KG1 (cell line): ENCODE measurements at regions not wholly inside any gene's neighbourhood (a gene's known extent, or its start where the extent isn't known, plus 50 kb on each side); places are given as distances from the start of the nearest gene placed in this dataset.
A peak's percentile ranks its signal among the peaks of the same experiment; 100 is the strongest.
"Not testable (repeated sequence)": the region's sequence is repeated elsewhere in the genome, so short reads cannot be mapped to it uniquely, and the experiment has no call there.

Experiments used
- DNase-seq: peaks from one replicate; lab custom pipeline; 2025; lab: John Stamatoyannopoulos, UW

GRCh38 chr15:53212785-53213184 lies 422.6 kb upstream of the ONECUT1 start:
- DNase-seq, result no peak

GRCh38 chr15:53210653-53211052 lies 420.5 kb upstream of the ONECUT1 start:
- no peak for DNase-seq

- DNase-seq, result no peak
Observed at GRCh38 chr15:53209396-53210042, 419.4 kb upstream of the ONECUT1 start.

GRCh38 chr15:53208751-53209150 lies 418.6 kb upstream of the ONECUT1 start:
- DNase-seq, result no peak

- no peak for DNase-seq
Observed at GRCh38 chr15:53203454-53203853, 413.3 kb upstream of the ONECUT1 start.

GRCh38 chr15:53202876-53203275 lies 412.7 kb upstream of the ONECUT1 start:
- DNase-seq, result no peak

GRCh38 chr15:53197426-53197839 lies 407.3 kb upstream of the ONECUT1 start:
- DNase-seq, result peak; percentile 14

- DNase-seq, result no peak
Observed at GRCh38 chr15:53196788-53197187, 406.7 kb upstream of the ONECUT1 start.

GRCh38 chr15:53196242-53196641 lies 406.1 kb upstream of the ONECUT1 start:
- DNase-seq, result no peak

GRCh38 chr15:53193149-53193548 lies 403.0 kb upstream of the ONECUT1 start:
- DNase-seq, result no peak

GRCh38 chr15:53189860-53190259 lies 399.7 kb upstream of the ONECUT1 start:
- no peak for DNase-seq

- not testable (repeated sequence) for DNase-seq
Observed at GRCh38 chr15:53183449-53183848, 393.3 kb upstream of the ONECUT1 start.

- no peak for DNase-seq
Observed at GRCh38 chr15:53171571-53171970, 381.4 kb upstream of the ONECUT1 start.

- no peak for DNase-seq
Observed at GRCh38 chr15:53166684-53167201, 376.6 kb upstream of the ONECUT1 start.

- DNase-seq, result no peak
Observed at GRCh38 chr15:53165988-53166683, 376.0 kb upstream of the ONECUT1 start.

GRCh38 chr15:53160092-53160704 lies 370.1 kb upstream of the ONECUT1 start:
- no peak for DNase-seq

- DNase-seq, result no peak
Observed at GRCh38 chr15:53159458-53159857, 369.3 kb upstream of the ONECUT1 start.

- no peak for DNase-seq
Observed at GRCh38 chr15:53158995-53159394, 368.9 kb upstream of the ONECUT1 start.

GRCh38 chr15:53133255-53133850 lies 343.2 kb upstream of the ONECUT1 start:
- no peak for DNase-seq

GRCh38 chr15:53130943-53131342 lies 340.8 kb upstream of the ONECUT1 start:
- no peak for DNase-seq

GRCh38 chr15:53129121-53129904 lies 339.2 kb upstream of the ONECUT1 start:
- no peak for DNase-seq

- no peak for DNase-seq
Observed at GRCh38 chr15:53128652-53129051, 338.5 kb upstream of the ONECUT1 start.
